Prostate gland (tissue), 2 donors: ENCODE measurements at regions not wholly inside any gene's neighbourhood (a gene's known extent, or its start where the extent isn't known, plus 50 kb on each side); places are given as distances from the start of the nearest gene placed in this dataset.

Experiments used
- DNase-seq: peaks from one replicate; pipeline ENCODE4 v3.0.0-alpha.2; 2019; ENCODE audit warnings: low spot score
- H3K27ac ChIP-seq, 2 donors: fragments of 200-600 bp; sonication (generic); 2 replicates each; pipeline ENCODE4 v1.5.1; 2017 to 2019
- H3K27me3 ChIP-seq: fragments of 200-600 bp; sonication (generic); replicated peaks from 2 replicates; pipeline ENCODE4 v1.5.1; 2019; ENCODE audit not compliant: insufficient read depth
- H3K36me3 ChIP-seq, 2 donors: fragments of 200-600 bp; sonication (generic); 1 replicate in 1 of 2; 2 replicates in 1 of 2; pipeline versions ENCODE4 v1.5.1 to v1.8.1; 2017 to 2019
- H3K4me1 ChIP-seq: fragments of 200-600 bp; sonication (generic); replicated peaks from 2 replicates; pipeline ENCODE4 v1.5.1; 2019
- H3K4me3 ChIP-seq, 2 donors: fragments of 200-600 bp; sonication (generic); 2 replicates each; pipeline ENCODE4 v1.5.1; 2017 to 2019
- H3K9me3 ChIP-seq: fragments of 200-600 bp; sonication (generic); 2 replicates; pipeline ENCODE4 v1.5.1; 2017
- CTCF ChIP-seq, 4 experiments: fragments of 200-600 bp in 2 of 4; fragments of 450-650 bp in 2 of 4; sonication (generic) in 2 of 4; IDR thresholded peaks; 1 replicate in 3 of 4; 2 replicates in 1 of 4; pipeline ENCODE4 v1.5.1; 2016 to 2019; ENCODE audit warnings: antibody characterized with exemption in 4 of 4, mild to moderate bottlenecking in 2 of 4, moderate library complexity in 2 of 4
- POLR2A ChIP-seq: fragments of 450-650 bp; IDR thresholded peaks from one replicate; pipeline ENCODE4 v1.6.1; 2016; ENCODE audit warnings: antibody characterized with exemption, mild to moderate bottlenecking
- POLR2AphosphoS5 ChIP-seq: sonication (generic); formaldehyde crosslinking; IDR thresholded peaks from one replicate; pipeline ENCODE4 v1.6.1; 2017; ENCODE audit warnings: antibody characterized with exemption
- WGBS: methylation state at CpG from one replicate; pipeline ENCODE4 v1.1.5; 2018; 5-methylcytosine and 5-hydroxymethylcytosine counted together
- intact Hi-C: fragments of 100-400 bp; cut with DNase I; formaldehyde crosslinking; loops from one replicate; pipeline ENCODE4 v1.14.2; 2022

GRCh38 chr4:1575418-1576303 is 108.5 kb downstream of the FAM53A start:
- H3K9me3 ChIP-seq, result no peaks in the 10 kb centered on the region
- H3K4me1 ChIP-seq, result peaks cover 6% of the 10 kb centered on the region
- H3K36me3 ChIP-seq, result no peaks in the 10 kb centered on the region
- no peak overlapping the region for H3K4me3 ChIP-seq
- intact Hi-C loops, result no loop called here
- TF ChIP-seq CTCF (IDR thresholded peaks at IDR 0.05) (no peak), POLR2AphosphoS5 (no peak), POLR2A (no peak)
- WGBS, result 66% methylated on average over 20 of the region's 20 CpGs
- DNase-seq, result no peak
- no peak overlapping the region for H3K27ac ChIP-seq
- H3K27me3 ChIP-seq, result no peaks in the 10 kb centered on the region

GRCh38 chr4:1574601-1575417 is 109.3 kb downstream of the FAM53A start:
- Histone ChIP-seq H3K36me3 (no peaks in the 10 kb centered on the region), H3K4me3 (no peak overlapping the region), H3K9me3 (no peaks in the 10 kb centered on the region), H3K27ac (no peak overlapping the region), H3K4me1 (peaks cover 6% of the 10 kb centered on the region), H3K27me3 (no peaks in the 10 kb centered on the region)
- intact Hi-C loops, result no loop called here
- DNase-seq, result no peak
- 73% methylated on average over 20 of the region's 20 CpGs for WGBS
- no peak for TF ChIP-seq POLR2AphosphoS5
- no peak for TF ChIP-seq CTCF (IDR thresholded peaks at IDR 0.05)
- TF ChIP-seq POLR2A, result no peak

- H3K9me3 ChIP-seq, result no peaks in the 10 kb centered on the region
- WGBS, result 77% methylated on average over 12 of the region's 13 CpGs
- H3K36me3 ChIP-seq, result no peaks in the 10 kb centered on the region
- intact Hi-C loops, result no loop called here
- H3K27me3 ChIP-seq, result no peaks in the 10 kb centered on the region
- peaks cover 2% of the 10 kb centered on the region for H3K4me1 ChIP-seq
- no peak overlapping the region for H3K4me3 ChIP-seq
- DNase-seq, result no peak
- TF ChIP-seq POLR2AphosphoS5 (no peak), POLR2A (no peak), CTCF (IDR thresholded peaks at IDR 0.05) (no peak)
- H3K27ac ChIP-seq, result no peak overlapping the region
Observed at GRCh38 chr4:1573830-1574459, 110.2 kb downstream of the FAM53A start.

- TF ChIP-seq POLR2A, result no peak
- TF ChIP-seq CTCF (IDR thresholded peaks at IDR 0.05), result no peak
- no peak for TF ChIP-seq POLR2AphosphoS5
- intact Hi-C loops, result no loop called here
- H3K4me1 ChIP-seq, result no peaks in the 10 kb centered on the region
- no peak overlapping the region for H3K4me3 ChIP-seq
- no peaks in the 10 kb centered on the region for H3K27me3 ChIP-seq
- no peak for DNase-seq
- no peaks in the 10 kb centered on the region for H3K9me3 ChIP-seq
- H3K27ac ChIP-seq, result no peak overlapping the region
- WGBS, result 75% methylated on average over 2 of the region's 2 CpGs
- no peaks in the 10 kb centered on the region for H3K36me3 ChIP-seq
Observed at GRCh38 chr4:1572964-1573720, 111.0 kb downstream of the FAM53A start.
